ENCODE measurements at regions not wholly inside any gene's neighbourhood (a gene's known extent, or its start where the extent isn't known, plus 50 kb on each side); places are given as distances from the start of the nearest gene placed in this dataset.

DNA sequence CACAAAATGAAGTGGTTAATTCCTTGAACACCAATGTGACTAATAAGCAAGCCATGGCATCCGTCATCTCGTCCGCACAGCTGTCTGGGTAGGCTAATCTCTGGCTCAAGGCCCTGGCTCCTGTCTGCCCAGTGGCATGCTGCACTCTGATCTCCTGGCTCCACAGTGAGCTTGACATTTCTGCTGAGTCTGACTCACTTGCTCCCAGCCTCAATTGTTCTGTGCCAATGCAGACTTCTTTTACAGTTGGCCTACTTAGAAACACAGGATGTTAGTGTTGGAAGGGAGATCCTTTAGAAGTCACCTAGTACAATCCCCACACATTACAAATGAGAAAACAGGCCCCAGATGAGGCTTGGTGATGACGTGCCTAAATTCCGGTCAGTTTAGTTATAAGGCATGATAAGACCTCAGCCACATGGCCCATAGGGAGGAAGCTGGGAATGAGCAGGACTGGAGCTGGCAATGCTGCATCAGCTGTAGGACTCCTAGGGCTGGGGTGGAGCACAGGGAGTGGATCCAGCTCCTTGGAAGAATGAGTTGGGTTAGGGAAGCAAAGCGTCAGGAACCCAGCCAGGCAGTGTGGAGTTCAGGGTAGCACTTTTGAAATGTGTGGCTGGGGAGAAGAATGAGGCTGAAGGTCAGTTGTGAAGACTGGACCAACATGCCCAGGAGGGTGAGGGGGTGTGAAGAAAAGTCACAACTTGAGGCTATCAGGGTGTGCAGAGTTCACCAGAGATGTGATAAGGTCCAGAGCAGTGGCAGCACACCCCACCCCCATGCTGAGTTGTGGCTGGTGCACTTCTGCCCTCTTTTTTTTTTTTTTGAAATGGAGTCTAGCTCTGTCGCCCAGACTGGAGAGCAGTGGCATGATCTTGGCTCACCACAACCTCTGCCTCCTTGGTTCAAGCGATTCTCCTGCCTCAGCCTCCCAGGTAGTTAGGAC, 70.2 kb upstream of the EED start:
- TF ChIP-seq, protein P1, sequence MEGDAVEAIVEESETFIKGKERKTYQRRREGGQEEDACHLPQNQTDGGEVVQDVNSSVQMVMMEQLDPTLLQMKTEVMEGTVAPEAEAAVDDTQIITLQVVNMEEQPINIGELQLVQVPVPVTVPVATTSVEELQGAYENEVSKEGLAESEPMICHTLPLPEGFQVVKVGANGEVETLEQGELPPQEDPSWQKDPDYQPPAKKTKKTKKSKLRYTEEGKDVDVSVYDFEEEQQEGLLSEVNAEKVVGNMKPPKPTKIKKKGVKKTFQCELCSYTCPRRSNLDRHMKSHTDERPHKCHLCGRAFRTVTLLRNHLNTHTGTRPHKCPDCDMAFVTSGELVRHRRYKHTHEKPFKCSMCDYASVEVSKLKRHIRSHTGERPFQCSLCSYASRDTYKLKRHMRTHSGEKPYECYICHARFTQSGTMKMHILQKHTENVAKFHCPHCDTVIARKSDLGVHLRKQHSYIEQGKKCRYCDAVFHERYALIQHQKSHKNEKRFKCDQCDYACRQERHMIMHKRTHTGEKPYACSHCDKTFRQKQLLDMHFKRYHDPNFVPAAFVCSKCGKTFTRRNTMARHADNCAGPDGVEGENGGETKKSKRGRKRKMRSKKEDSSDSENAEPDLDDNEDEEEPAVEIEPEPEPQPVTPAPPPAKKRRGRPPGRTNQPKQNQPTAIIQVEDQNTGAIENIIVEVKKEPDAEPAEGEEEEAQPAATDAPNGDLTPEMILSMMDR (IDR thresholded peaks at IDR 0.05) = no peak
- TF ChIP-seq POLR2AphosphoS5 (IDR thresholded peaks at IDR 0.05) (peak in 2 of 3 donors; percentile 24 to 47), POLR2A (IDR thresholded peaks at IDR 0.05) (no peak)

Data from transverse colon (tissue), 4 donors.